AG20443 (cell line): ENCODE measurements at regions not wholly inside any gene's neighbourhood (a gene's known extent, or its start where the extent isn't known, plus 50 kb on each side); places are given as distances from the start of the nearest gene placed in this dataset.
"Not testable (repeated sequence)": the region's sequence is repeated elsewhere in the genome, so short reads cannot be mapped to it uniquely, and the experiment has no call there.

Experiments used
- DNase-seq: peaks from one replicate; pipeline ENCODE4 v3.0.0; 2012; ENCODE audit warnings: low spot score, mixed read lengths

GRCh38 chr5:23994581-23995370, 487.4 kb downstream of the PRDM9 start:
- DNase-seq = no peak

- no peak for DNase-seq
These were observed 489.1 kb downstream of the PRDM9 start for GRCh38 chr5:23996525-23996924.

GRCh38 chr5:24005384-24005783, 498.0 kb downstream of the PRDM9 start:
- DNase-seq = no peak

- DNase-seq = not testable (repeated sequence)
These were observed 510.3 kb downstream of the PRDM9 start for GRCh38 chr5:24017710-24018109.

GRCh38 chr5:24026288-24026687, 518.9 kb downstream of the PRDM9 start:
- DNase-seq = no peak

- no peak for DNase-seq
These were observed 535.3 kb downstream of the PRDM9 start for GRCh38 chr5:24042688-24043087.

GRCh38 chr5:24045046-24045445, 537.6 kb downstream of the PRDM9 start:
- no peak for DNase-seq

- DNase-seq = no peak
These were observed 546.3 kb downstream of the PRDM9 start for GRCh38 chr5:24053737-24054136.

- no peak for DNase-seq
These were observed 551.6 kb downstream of the PRDM9 start for GRCh38 chr5:24059006-24059405.

- no peak for DNase-seq
These were observed 552.3 kb downstream of the PRDM9 start for GRCh38 chr5:24059716-24060115.

- no peak for DNase-seq
These were observed 558.4 kb downstream of the PRDM9 start for GRCh38 chr5:24065779-24066178.

GRCh38 chr5:24067208-24067607, 559.8 kb downstream of the PRDM9 start:
- no peak for DNase-seq

GRCh38 chr5:24068524-24068923, 561.1 kb downstream of the PRDM9 start:
- no peak for DNase-seq

- DNase-seq = no peak
These were observed 565.7 kb downstream of the PRDM9 start for GRCh38 chr5:24073107-24073506.

GRCh38 chr5:24080046-24080445, 564.7 kb downstream of the CDH10 start:
- DNase-seq = no peak

- no peak for DNase-seq
These were observed 550.6 kb downstream of the CDH10 start for GRCh38 chr5:24094081-24094679.

GRCh38 chr5:24102010-24102409, 542.8 kb downstream of the CDH10 start:
- no peak for DNase-seq

GRCh38 chr5:24103451-24104023, 541.2 kb downstream of the CDH10 start:
- no peak for DNase-seq

- DNase-seq = no peak
These were observed 534.7 kb downstream of the CDH10 start for GRCh38 chr5:24110004-24110615.

- DNase-seq = no peak
These were observed 532.4 kb downstream of the CDH10 start for GRCh38 chr5:24112420-24112819.

GRCh38 chr5:24118351-24118750, 526.4 kb downstream of the CDH10 start:
- no peak for DNase-seq

GRCh38 chr5:24135536-24135935, 509.2 kb downstream of the CDH10 start:
- no peak for DNase-seq

GRCh38 chr5:24141046-24141445, 503.7 kb downstream of the CDH10 start:
- no peak for DNase-seq
